ENCODE measurements at regions not wholly inside any gene's neighbourhood (a gene's known extent, or its start where the extent isn't known, plus 50 kb on each side); places are given as distances from the start of the nearest gene placed in this dataset.
"Not testable (repeated sequence)": the region's sequence is repeated elsewhere in the genome, so short reads cannot be mapped to it uniquely, and the experiment has no call there.

- DNase-seq, result no peak
Measured at GRCh38 chr5:113652161-113652560, 138.7 kb downstream of the YTHDC2 start.

GRCh38 chr5:113654828-113655227 is 141.3 kb downstream of the YTHDC2 start:
- no peak for DNase-seq

GRCh38 chr5:113660206-113660605 is 146.7 kb downstream of the YTHDC2 start:
- no peak for DNase-seq

- DNase-seq, result no peak
Measured at GRCh38 chr5:113660706-113661250, 147.3 kb downstream of the YTHDC2 start.

GRCh38 chr5:113663879-113664541 is 150.5 kb downstream of the YTHDC2 start:
- no peak for DNase-seq

GRCh38 chr5:113673041-113673440 is 159.5 kb downstream of the YTHDC2 start:
- DNase-seq, result no peak

GRCh38 chr5:113675166-113675565 is 161.7 kb downstream of the YTHDC2 start:
- DNase-seq, result no peak

- no peak for DNase-seq
Measured at GRCh38 chr5:113678202-113678601, 164.7 kb downstream of the YTHDC2 start.

- DNase-seq, result peak; percentile 21
Measured at GRCh38 chr5:113678924-113679575, 165.6 kb downstream of the YTHDC2 start.

- DNase-seq, result no peak
Measured at GRCh38 chr5:113680534-113680933, 167.0 kb downstream of the YTHDC2 start.

GRCh38 chr5:113682497-113683136 is 169.1 kb downstream of the YTHDC2 start:
- no peak for DNase-seq

GRCh38 chr5:113683211-113683610 is 169.7 kb downstream of the YTHDC2 start:
- no peak for DNase-seq

- no peak for DNase-seq
Measured at GRCh38 chr5:113686599-113686998, 173.1 kb downstream of the YTHDC2 start.

- no peak for DNase-seq
Measured at GRCh38 chr5:113689647-113690046, 176.2 kb downstream of the YTHDC2 start.

GRCh38 chr5:113692466-113692865 is 179.0 kb downstream of the YTHDC2 start:
- DNase-seq, result no peak

GRCh38 chr5:113692891-113693457 is 179.5 kb downstream of the YTHDC2 start:
- peak; percentile 2 for DNase-seq

GRCh38 chr5:113693701-113694100 is 180.2 kb downstream of the YTHDC2 start:
- no peak for DNase-seq

GRCh38 chr5:113694576-113694975 is 181.1 kb downstream of the YTHDC2 start:
- no peak for DNase-seq

- DNase-seq, result no peak
Measured at GRCh38 chr5:113703266-113703665, 189.8 kb downstream of the YTHDC2 start.

- no peak for DNase-seq
Measured at GRCh38 chr5:113705657-113706056, 192.2 kb downstream of the YTHDC2 start.

GRCh38 chr5:113713051-113713450 is 199.6 kb downstream of the YTHDC2 start:
- DNase-seq, result no peak

GRCh38 chr5:113715921-113716320 is 202.4 kb downstream of the YTHDC2 start:
- DNase-seq, result not testable (repeated sequence)

GRCh38 chr5:113719549-113719948 is 206.1 kb downstream of the YTHDC2 start:
- no peak for DNase-seq

- no peak for DNase-seq
Measured at GRCh38 chr5:113721171-113721570, 207.7 kb downstream of the YTHDC2 start.
